H1 (cell line): ENCODE measurements at regions not wholly inside any gene's neighbourhood (a gene's known extent, or its start where the extent isn't known, plus 50 kb on each side); places are given as distances from the start of the nearest gene placed in this dataset.

Experiments used
- CTCF ChIA-PET: fragments of 300-600 bp; sonication (Branson Sonifier 250); formaldehyde crosslinking; loops from one replicate; lab custom pipeline; 2021; ENCODE audit not compliant: partially characterized antibody; lab: Charles Lee
- POLR2A ChIA-PET: fragments of 300-600 bp; sonication (Branson Sonifier 250); formaldehyde crosslinking; loops from one replicate; lab custom pipeline; 2021; ENCODE audit warnings: inconsistent platforms; ENCODE audit not compliant: partially characterized antibody; lab: Charles Lee
- DNase-seq, 2 experiments: peaks; one replicate each; pipeline versions ENCODE4 v3.0.0 to v3.0.0-alpha.2; 2010 to 2022; ENCODE audit warnings: low spot score in 2 of 2, low read depth in 1 of 2, mixed read lengths in 1 of 2
- FAIRE-seq: peaks from 2 replicates; lab custom pipeline; 2011; peaks lifted over from hg19 to GRCh38; lab: Jason Lieb, UNC
- H2AFZ ChIP-seq: 2 replicates; pipeline ENCODE4 v1.8.1; 2012; ENCODE audit warnings: low read length, inconsistent platforms
- H2AK5ac ChIP-seq: 2 replicates; pipeline ENCODE4 v1.6.1; 2013; ENCODE audit warnings: low read depth, low read length
- H2BK120ac ChIP-seq: replicated peaks from 2 replicates; pipeline ENCODE3; 2013; ENCODE audit warnings: low read depth, low read length, inconsistent platforms
- H2BK12ac ChIP-seq: 2 replicates; pipeline ENCODE4 v1.6.1; 2013; ENCODE audit warnings: low read depth, low read length
- H2BK15ac ChIP-seq: 2 replicates; pipeline ENCODE4 v1.6.1; 2013; ENCODE audit warnings: low read length
- H2BK20ac ChIP-seq: 2 replicates; pipeline ENCODE4 v1.6.1; 2013; ENCODE audit warnings: low read length
- H2BK5ac ChIP-seq: 2 replicates; pipeline ENCODE4 v1.6.1; 2013; ENCODE audit warnings: low read depth, low read length
- H3K14ac ChIP-seq: 2 replicates; pipeline ENCODE4 v1.6.1; 2013; ENCODE audit warnings: inconsistent platforms; ENCODE audit not compliant: insufficient read length
- H3K18ac ChIP-seq: 2 replicates; pipeline ENCODE4 v1.6.1; 2013; ENCODE audit warnings: low read length; ENCODE audit errors: extremely low read depth
- H3K23ac ChIP-seq: 2 replicates; pipeline ENCODE4 v1.6.1; 2013; ENCODE audit warnings: inconsistent platforms; ENCODE audit not compliant: insufficient read length
- H3K23me2 ChIP-seq: 2 replicates; pipeline ENCODE4 v1.6.1; 2013; ENCODE audit warnings: low read depth, low read length
- H3K27ac ChIP-seq: 2 replicates; pipeline ENCODE4 v1.6.1; 2011; ENCODE audit warnings: low read depth, low read length, inconsistent platforms
- H3K27me3 ChIP-seq, 4 experiments: replicated peaks in 1 of 4; 1 replicate in 1 of 4; 2 replicates in 3 of 4; pipeline versions ENCODE4 v1.6.1 to v1.8.1; 2011 to 2013; ENCODE audit warnings: low read length in 3 of 4, mild to moderate bottlenecking in 3 of 4, inconsistent platforms in 2 of 4, mixed read lengths in 2 of 4, moderate library complexity in 1 of 4; ENCODE audit not compliant: control insufficient read depth in 3 of 4, insufficient read depth in 3 of 4; ENCODE audit errors: extremely low read depth in 1 of 4
- H3K36me3 ChIP-seq, 4 experiments: 2 replicates each; pipeline versions ENCODE4 v1.6.1 to v1.8.1; 2011 to 2013; ENCODE audit warnings: mild to moderate bottlenecking in 4 of 4, low read length in 3 of 4, moderate library complexity in 2 of 4, control low read depth in 1 of 4, inconsistent platforms in 1 of 4; ENCODE audit not compliant: insufficient read depth in 4 of 4, control insufficient read depth in 2 of 4
- H3K4ac ChIP-seq: replicated peaks from 2 replicates; pipeline ENCODE3; 2013; ENCODE audit warnings: low read length, low read depth, mixed read lengths, inconsistent platforms; ENCODE audit not compliant: insufficient read length
- H3K4me1 ChIP-seq, 4 experiments: replicated peaks in 1 of 4; 1 replicate in 1 of 4; 2 replicates in 3 of 4; pipeline versions ENCODE4 v1.6.1 to v1.8.1; 2011 to 2013; ENCODE audit warnings: low read length in 3 of 4, inconsistent platforms in 2 of 4, mixed read lengths in 1 of 4; ENCODE audit not compliant: insufficient read depth in 4 of 4, control insufficient read depth in 3 of 4
- H3K4me2 ChIP-seq, 2 experiments: 2 replicates each; pipeline versions ENCODE4 v1.6.1 to v1.8.1; 2011 to 2013; ENCODE audit warnings: low read depth in 2 of 2, low read length in 2 of 2, control low read depth in 1 of 2, inconsistent platforms in 1 of 2, mild to moderate bottlenecking in 1 of 2; ENCODE audit not compliant: insufficient read depth in 1 of 2
- H3K4me3 ChIP-seq, 4 experiments: fragments of 200-600, 300-600 bp in 1 of 4; sonication (generic), shearing (Covaris generic), sonication (Bioruptor Twin) in 1 of 4; 2 replicates each; pipeline versions ENCODE4 v1.5.1 to v1.8.1; 2011 to 2016; ENCODE audit warnings: low read length in 4 of 4, low read depth in 3 of 4, control low read depth in 2 of 4, inconsistent platforms in 2 of 4, mild to moderate bottlenecking in 2 of 4, mixed read lengths in 1 of 4, moderate library complexity in 1 of 4; ENCODE audit not compliant: insufficient read depth in 2 of 4; ENCODE audit errors: extremely low read depth in 1 of 4
- H3K56ac ChIP-seq: replicated peaks from 2 replicates; pipeline ENCODE3; 2013; ENCODE audit warnings: low read depth, mild to moderate bottlenecking, mixed read lengths, low read length, inconsistent platforms; ENCODE audit not compliant: insufficient read length
- H3K79me1 ChIP-seq: 2 replicates; pipeline ENCODE4 v1.6.1; 2013; ENCODE audit warnings: low read depth, low read length, control low read depth
- H3K79me2 ChIP-seq, 2 experiments: 2 replicates each; pipeline versions ENCODE4 v1.6.1 to v1.8.1; 2012 to 2013; ENCODE audit warnings: low read length in 2 of 2, mild to moderate bottlenecking in 2 of 2, inconsistent platforms in 1 of 2; ENCODE audit not compliant: insufficient read depth in 2 of 2, control insufficient read depth in 1 of 2
- H3K9ac ChIP-seq, 4 experiments: replicated peaks in 1 of 4; 1 replicate in 1 of 4; 2 replicates in 3 of 4; pipeline versions ENCODE4 v1.6.1 to v1.8.1; 2011 to 2013; ENCODE audit warnings: low read depth in 3 of 4, low read length in 3 of 4, control low read depth in 2 of 4, mild to moderate bottlenecking in 2 of 4, moderate library complexity in 2 of 4, inconsistent platforms in 1 of 4; ENCODE audit errors: extremely low read depth in 1 of 4
- H3K9me3 ChIP-seq, 2 experiments: 2 replicates each; pipeline versions ENCODE4 v1.6.1 to v1.8.1; 2012 to 2013; ENCODE audit warnings: mild to moderate bottlenecking in 2 of 2, moderate library complexity in 2 of 2, control low read depth in 1 of 2, inconsistent platforms in 1 of 2, low read depth in 1 of 2, low read length in 1 of 2, mixed read lengths in 1 of 2; ENCODE audit not compliant: insufficient read depth in 2 of 2
- H4K20me1 ChIP-seq, 2 experiments: replicated peaks in 1 of 2; 2 replicates each; pipeline versions ENCODE3 to v1.8.1; 2011 to 2013; ENCODE audit warnings: inconsistent platforms in 2 of 2, low read length in 2 of 2, mild to moderate bottlenecking in 1 of 2; ENCODE audit not compliant: insufficient read depth in 2 of 2, control insufficient read depth in 1 of 2
- H4K5ac ChIP-seq: 2 replicates; pipeline ENCODE4 v1.6.1; 2013; ENCODE audit warnings: low read length, low read depth, mixed read lengths, inconsistent platforms; ENCODE audit not compliant: insufficient read length
- H4K8ac ChIP-seq: 2 replicates; pipeline ENCODE4 v1.8.0; 2013; ENCODE audit warnings: mild to moderate bottlenecking, moderate library complexity, low read length, inconsistent platforms; ENCODE audit not compliant: insufficient read depth; ENCODE audit errors: extremely low read depth
- H4K91ac ChIP-seq: replicated peaks from 2 replicates; pipeline ENCODE3; 2013; ENCODE audit warnings: low read length, mixed read lengths, inconsistent platforms; ENCODE audit not compliant: insufficient read length
- EGR1 ChIP-seq: IDR thresholded peaks from 2 replicates; pipeline ENCODE4 v1.6.1; 2011; ENCODE audit warnings: low read depth, low read length, borderline replicate concordance
- SP1 ChIP-seq: IDR thresholded peaks from 2 replicates; pipeline ENCODE4 v1.6.1; 2011; ENCODE audit warnings: low read depth, low read length
- WGBS, 2 experiments: shearing (Covaris generic) in 1 of 2; methylation state at CpG; one replicate each; pipeline versions ENCODE4 v1.1.6 to v1.1.7; 2013 to 2015; ENCODE audit warnings: low lambda C conversion rate in 2 of 2, mixed read lengths in 2 of 2, inconsistent platforms in 1 of 2, low coverage in 1 of 2, missing lambda C conversion rate in 1 of 2; ENCODE audit not compliant: insufficient replicate concordance in 2 of 2, insufficient coverage in 1 of 2, insufficient read length in 1 of 2; ENCODE audit errors: extremely low coverage in 1 of 2, missing lambda C conversion rate in 1 of 2; 5-methylcytosine and 5-hydroxymethylcytosine counted together

- no peak overlapping the region for H3K4me3 ChIP-seq
- no peak overlapping the region for H2AK5ac ChIP-seq
- H3K27me3 ChIP-seq: no peaks in the 10 kb centered on the region
- H2AFZ ChIP-seq: no peak overlapping the region
- H3K9ac ChIP-seq: no peak overlapping the region
- ChIA-PET CTCF (no interaction called here), POLR2A (no interaction called here)
- 88% methylated on average over 3 of the region's 3 CpGs; no CpG with 5 or more reads in 1 of the 2 experiments for WGBS, 2 experiments
- no peak overlapping the region for H2BK15ac ChIP-seq
- FAIRE-seq (no peak), DNase-seq (no peak)
- H3K79me2 ChIP-seq: no peaks in the 10 kb centered on the region
- no peak overlapping the region for H4K91ac ChIP-seq
- H3K4me2 ChIP-seq: no peak overlapping the region
- no peaks in the 10 kb centered on the region for H3K4me1 ChIP-seq
- no peaks in the 10 kb centered on the region for H4K20me1 ChIP-seq
- no peak overlapping the region for H3K56ac ChIP-seq
- H2BK12ac ChIP-seq: no peak overlapping the region
- no peak overlapping the region for H2BK5ac ChIP-seq
- no peak overlapping the region for H2BK20ac ChIP-seq
- H3K9me3 ChIP-seq: peaks cover 2 to 6% of the 10 kb centered on the region in 2 experiments; a peak in 2 of 4 replicates
- H2BK120ac ChIP-seq: no peak overlapping the region
- H3K27ac ChIP-seq: no peak overlapping the region
- no peaks in the 10 kb centered on the region for H3K36me3 ChIP-seq
- no peak overlapping the region for H3K4ac ChIP-seq
- no peaks in the 10 kb centered on the region for H3K79me1 ChIP-seq
- H4K5ac ChIP-seq: no peak overlapping the region
- H3K23ac ChIP-seq: no peak overlapping the region
- no peaks in the 10 kb centered on the region for H3K23me2 ChIP-seq
- no peak for TF ChIP-seq SP1
- TF ChIP-seq EGR1: no peak
- no peak overlapping the region for H4K8ac ChIP-seq
- H3K18ac ChIP-seq: no peak overlapping the region
- no peak overlapping the region for H3K14ac ChIP-seq
Measured at GRCh38 chr12:91974541-91975085, 171.0 kb downstream of the BTG1 start.
